ENCODE measurements at regions not wholly inside any gene's neighbourhood (a gene's known extent, or its start where the extent isn't known, plus 50 kb on each side); places are given as distances from the start of the nearest gene placed in this dataset.
"Not testable (repeated sequence)": the region's sequence is repeated elsewhere in the genome, so short reads cannot be mapped to it uniquely, and the experiment has no call there.

DNA sequence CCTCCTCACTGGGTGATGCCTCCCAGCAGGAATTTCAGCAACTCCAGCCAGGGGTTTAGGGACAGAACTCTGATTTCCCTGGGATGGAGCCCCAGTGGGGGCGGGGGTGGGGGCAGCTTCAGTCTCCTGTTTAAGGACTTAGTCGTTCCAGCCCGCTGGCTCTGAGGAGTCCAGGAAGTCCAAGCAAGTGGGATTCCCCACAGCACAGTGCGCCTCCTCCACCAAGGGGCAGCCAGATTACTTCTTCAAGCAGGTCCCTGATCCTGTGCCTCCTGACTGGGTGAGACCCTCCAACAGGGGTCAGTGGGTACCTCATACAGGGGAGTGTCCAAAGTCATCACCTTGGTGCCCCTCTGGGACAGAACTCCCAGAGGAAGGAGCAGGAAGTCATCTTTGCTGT is 1438.4 kb upstream of the B3GALT2 start:
- H3K79me2 ChIP-seq (ENCODE audit: insufficient read depth, low read length), result no peaks in the 10 kb centered on the region
- no peak for DNase-seq (ENCODE audit: insufficient read length, low spot score, missing footprints)
- H3K4me3 ChIP-seq (ENCODE audit: insufficient read depth, low read length), result no peak overlapping the region
- H3K4me1 ChIP-seq (ENCODE audit: insufficient read depth, low read length), result no peaks in the 10 kb centered on the region
- H3K27ac ChIP-seq (ENCODE audit: low read depth, low read length), result no peak overlapping the region
- peaks cover 3% of the 10 kb centered on the region for H3K9me3 ChIP-seq (ENCODE audit: low read depth, low read length)
- H3K36me3 ChIP-seq (ENCODE audit: insufficient read depth, low read length), result no peaks in the 10 kb centered on the region
- no peaks in the 10 kb centered on the region for H4K20me1 ChIP-seq (ENCODE audit: insufficient read depth, low read length)
- H3K27me3 ChIP-seq (ENCODE audit: insufficient read depth, low read length), result no peaks in the 10 kb centered on the region
- no peak overlapping the region for H3K4me2 ChIP-seq (ENCODE audit: insufficient read depth, low read length)
- no peak overlapping the region for H2AFZ ChIP-seq (ENCODE audit: low read length)
- TF ChIP-seq, protein P1, sequence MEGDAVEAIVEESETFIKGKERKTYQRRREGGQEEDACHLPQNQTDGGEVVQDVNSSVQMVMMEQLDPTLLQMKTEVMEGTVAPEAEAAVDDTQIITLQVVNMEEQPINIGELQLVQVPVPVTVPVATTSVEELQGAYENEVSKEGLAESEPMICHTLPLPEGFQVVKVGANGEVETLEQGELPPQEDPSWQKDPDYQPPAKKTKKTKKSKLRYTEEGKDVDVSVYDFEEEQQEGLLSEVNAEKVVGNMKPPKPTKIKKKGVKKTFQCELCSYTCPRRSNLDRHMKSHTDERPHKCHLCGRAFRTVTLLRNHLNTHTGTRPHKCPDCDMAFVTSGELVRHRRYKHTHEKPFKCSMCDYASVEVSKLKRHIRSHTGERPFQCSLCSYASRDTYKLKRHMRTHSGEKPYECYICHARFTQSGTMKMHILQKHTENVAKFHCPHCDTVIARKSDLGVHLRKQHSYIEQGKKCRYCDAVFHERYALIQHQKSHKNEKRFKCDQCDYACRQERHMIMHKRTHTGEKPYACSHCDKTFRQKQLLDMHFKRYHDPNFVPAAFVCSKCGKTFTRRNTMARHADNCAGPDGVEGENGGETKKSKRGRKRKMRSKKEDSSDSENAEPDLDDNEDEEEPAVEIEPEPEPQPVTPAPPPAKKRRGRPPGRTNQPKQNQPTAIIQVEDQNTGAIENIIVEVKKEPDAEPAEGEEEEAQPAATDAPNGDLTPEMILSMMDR (IDR thresholded peaks at IDR 0.05; ENCODE audit: extremely low read depth, low read depth, low read length), result no peak

DNA sequence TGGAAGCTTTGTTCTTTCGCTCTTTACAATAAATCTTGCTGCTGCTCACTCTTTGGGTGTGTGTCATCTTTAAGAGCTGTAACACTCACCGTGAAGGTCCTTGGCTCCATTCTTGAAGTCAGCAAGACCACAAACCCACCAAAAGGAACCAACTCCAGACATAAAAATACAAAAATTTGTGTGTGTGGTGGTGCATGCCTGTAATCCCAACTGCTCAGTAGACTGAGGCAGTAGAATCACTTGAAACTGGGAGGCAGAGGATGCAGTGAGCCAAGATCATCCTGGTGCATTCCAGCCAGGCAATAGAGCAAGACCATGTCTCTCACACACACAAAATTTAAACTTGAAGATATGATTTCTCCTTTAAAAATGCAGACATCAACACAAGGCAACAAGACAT is 1431.7 kb upstream of the B3GALT2 start:
- TF ChIP-seq, protein P1 (IDR thresholded peaks at IDR 0.05; ENCODE audit: extremely low read depth, low read depth, low read length), result no peak
- DNase-seq (ENCODE audit: insufficient read length, low spot score, missing footprints), result no peak

DNA sequence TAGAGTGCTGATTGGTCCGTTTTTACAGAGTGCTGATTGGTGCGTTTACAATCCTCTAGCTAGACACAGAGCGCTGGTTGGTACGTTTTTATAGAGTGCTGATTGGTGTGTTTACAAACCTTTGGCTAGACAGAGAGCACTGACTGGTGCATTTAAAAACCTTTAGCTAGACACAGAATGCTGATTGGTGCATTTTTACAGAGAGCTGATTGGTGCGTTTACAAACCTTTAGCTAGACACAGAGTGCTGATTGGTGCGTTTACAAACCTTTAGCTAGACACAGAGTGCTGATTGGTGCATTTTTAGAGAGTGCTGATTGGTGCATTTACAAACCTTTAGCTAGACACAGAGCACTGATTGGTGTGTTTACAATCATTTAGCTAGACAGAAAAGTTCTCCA is 1430.9 kb upstream of the B3GALT2 start:
- H3K4me2 ChIP-seq (ENCODE audit: insufficient read depth, low read length); DNase-seq (ENCODE audit: insufficient read length, low spot score, missing footprints); H3K9me3 ChIP-seq (ENCODE audit: low read depth, low read length); H4K20me1 ChIP-seq (ENCODE audit: insufficient read depth, low read length); H3K36me3 ChIP-seq (ENCODE audit: insufficient read depth, low read length); H2AFZ ChIP-seq (ENCODE audit: low read length); H3K27ac ChIP-seq (ENCODE audit: low read depth, low read length); H3K4me1 ChIP-seq (ENCODE audit: insufficient read depth, low read length); H3K4me3 ChIP-seq (ENCODE audit: insufficient read depth, low read length); H3K79me2 ChIP-seq (ENCODE audit: insufficient read depth, low read length); H3K27me3 ChIP-seq (ENCODE audit: insufficient read depth, low read length): not testable (repeated sequence)

More for the DNA sequence above, 1431.7 kb upstream of the B3GALT2 start:
- Histone ChIP-seq H3K9me3 (ENCODE audit: low read depth, low read length) (peaks cover 2% of the 10 kb centered on the region), H3K4me3 (ENCODE audit: insufficient read depth, low read length) (no peak overlapping the region), H4K20me1 (ENCODE audit: insufficient read depth, low read length) (no peaks in the 10 kb centered on the region), H3K4me1 (ENCODE audit: insufficient read depth, low read length) (no peaks in the 10 kb centered on the region), H3K27me3 (ENCODE audit: insufficient read depth, low read length) (no peaks in the 10 kb centered on the region), H3K27ac (ENCODE audit: low read depth, low read length) (no peak overlapping the region), H3K79me2 (ENCODE audit: insufficient read depth, low read length) (no peaks in the 10 kb centered on the region), H3K36me3 (ENCODE audit: insufficient read depth, low read length) (no peaks in the 10 kb centered on the region), H3K4me2 (ENCODE audit: insufficient read depth, low read length) (no peak overlapping the region), H2AFZ (ENCODE audit: low read length) (no peak overlapping the region)

DNA sequence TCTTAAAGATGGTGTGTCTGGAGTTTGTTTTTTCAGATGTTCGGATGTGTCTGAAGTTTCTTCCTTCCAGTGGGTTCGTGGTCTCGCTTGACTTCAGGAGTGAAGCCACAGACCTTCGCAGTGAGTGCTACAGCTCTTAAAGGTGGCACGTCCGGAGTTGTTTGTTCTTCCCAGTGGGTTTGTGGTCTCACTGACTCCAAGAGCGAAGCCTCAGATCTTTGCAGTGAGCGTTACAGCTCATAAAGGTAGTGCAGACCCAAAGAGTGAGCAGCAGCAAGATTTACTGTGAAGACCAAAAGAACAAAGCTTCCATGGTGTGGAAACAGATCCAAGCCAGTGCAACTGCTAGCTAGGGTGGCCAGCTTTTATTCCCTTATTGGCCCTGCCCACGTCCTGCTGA is 1430.4 kb upstream of the B3GALT2 start:
- Histone ChIP-seq H3K79me2 (ENCODE audit: insufficient read depth, low read length) (no peaks in the 10 kb centered on the region), H3K36me3 (ENCODE audit: insufficient read depth, low read length) (no peaks in the 10 kb centered on the region), H3K4me2 (ENCODE audit: insufficient read depth, low read length) (no peak overlapping the region), H3K9me3 (ENCODE audit: low read depth, low read length) (peaks cover 3% of the 10 kb centered on the region), H4K20me1 (ENCODE audit: insufficient read depth, low read length) (no peaks in the 10 kb centered on the region), H3K27me3 (ENCODE audit: insufficient read depth, low read length) (no peaks in the 10 kb centered on the region), H3K4me3 (ENCODE audit: insufficient read depth, low read length) (no peak overlapping the region), H3K27ac (ENCODE audit: low read depth, low read length) (no peak overlapping the region), H2AFZ (ENCODE audit: low read length) (no peak overlapping the region), H3K4me1 (ENCODE audit: insufficient read depth, low read length) (no peaks in the 10 kb centered on the region)
- TF ChIP-seq, protein P1 (IDR thresholded peaks at IDR 0.05; ENCODE audit: extremely low read depth, low read depth, low read length), result no peak
- DNase-seq (ENCODE audit: insufficient read length, low spot score, missing footprints), result no peak

All from osteoblast (primary cell).